Endothelial cell of umbilical vein (primary cell): ENCODE measurements at regions not wholly inside any gene's neighbourhood (a gene's known extent, or its start where the extent isn't known, plus 50 kb on each side); places are given as distances from the start of the nearest gene placed in this dataset.

Experiments
- BruUV-seq: library from RNA; stranded (reverse); fragments of 400-500 nt; replicated peaks from 2 replicates; lab custom pipeline; 2021; lab: Mats Ljungman, UMichigan
- CTCF ChIA-PET: fragments of 300-600, 350-600 bp; sonication (Branson Sonifier 250); formaldehyde crosslinking; loops from one replicate; lab custom pipeline; 2021; ENCODE audit warnings: antibody characterized with exemption, inconsistent platforms; lab: Charles Lee
- POLR2A ChIA-PET: fragments of 300-600, 350-600 bp; sonication (Branson Sonifier 250); formaldehyde crosslinking; loops from one replicate; lab custom pipeline; 2021; ENCODE audit warnings: antibody characterized with exemption, inconsistent platforms; lab: Charles Lee
- DNase-seq: peaks from one replicate; pipeline ENCODE4 v3.0.0-alpha.2; 2011; ENCODE audit warnings: low read depth, low spot score
- FAIRE-seq: peaks from 2 replicates; lab custom pipeline; 2011; peaks lifted over from hg19 to GRCh38; lab: Jason Lieb, UNC
- H2AFZ ChIP-seq: 2 replicates; pipeline ENCODE4 v1.6.0; 2012; ENCODE audit warnings: low read depth, low read length, control low read depth, inconsistent platforms
- H3K27ac ChIP-seq: 2 replicates; pipeline ENCODE4 v1.5.1; 2011; ENCODE audit warnings: low read depth, mild to moderate bottlenecking, control low read depth, low read length, moderate library complexity; ENCODE audit not compliant: insufficient read depth
- H3K27me3 ChIP-seq, 2 experiments: 2 replicates each; pipeline versions ENCODE4 v1.6.0 to v1.6.1; 2011; ENCODE audit warnings: low read length in 2 of 2, mixed read lengths in 1 of 2; ENCODE audit not compliant: control insufficient read depth in 2 of 2, insufficient read depth in 2 of 2
- H3K36me3 ChIP-seq, 2 experiments: 2 replicates in 1 of 2; 3 replicates in 1 of 2; pipeline ENCODE4 v1.5.1; 2011; ENCODE audit warnings: low read length in 2 of 2, mild to moderate bottlenecking in 1 of 2, moderate library complexity in 1 of 2; ENCODE audit not compliant: control insufficient read depth in 2 of 2, insufficient read depth in 2 of 2; ENCODE audit errors: extremely low read depth in 1 of 2
- H3K4me1 ChIP-seq: 3 replicates; pipeline ENCODE4 v1.5.1; 2011; ENCODE audit warnings: mild to moderate bottlenecking, low read length; ENCODE audit not compliant: control insufficient read depth, insufficient read depth; ENCODE audit errors: extremely low read depth
- H3K4me2 ChIP-seq: 2 replicates; pipeline ENCODE4 v1.6.1; 2011; ENCODE audit warnings: low read length, control low read depth, mixed read lengths; ENCODE audit not compliant: insufficient read depth
- H3K4me3 ChIP-seq, 3 experiments: fragments of 200-600 bp in 1 of 3; sonication (generic), shearing (Covaris generic) in 1 of 3; replicated peaks in 1 of 3; 2 replicates each; pipeline ENCODE4 v1.5.1; 2011 to 2016; ENCODE audit warnings: control low read depth in 3 of 3, low read length in 3 of 3, mild to moderate bottlenecking in 2 of 3, inconsistent platforms in 1 of 3, low read depth in 1 of 3, moderate library complexity in 1 of 3; ENCODE audit not compliant: insufficient read depth in 1 of 3
- H3K79me2 ChIP-seq: 2 replicates; pipeline ENCODE4 v1.6.0; 2012; ENCODE audit warnings: low read length, inconsistent platforms; ENCODE audit not compliant: control insufficient read depth, insufficient read depth
- H3K9ac ChIP-seq: replicated peaks from 2 replicates; pipeline ENCODE3; 2011; ENCODE audit warnings: low read length, control low read depth; ENCODE audit not compliant: insufficient read depth; ENCODE audit errors: extremely low read depth
- H3K9me1 ChIP-seq: replicated peaks from 3 replicates; pipeline ENCODE4 v1.6.0; 2011; ENCODE audit warnings: mild to moderate bottlenecking, low read length; ENCODE audit not compliant: control insufficient read depth, insufficient read depth; ENCODE audit errors: extremely low read depth
- H3K9me3 ChIP-seq: replicated peaks from 2 replicates; pipeline ENCODE4 v1.5.1; 2012; ENCODE audit warnings: low read length, inconsistent platforms; ENCODE audit not compliant: control insufficient read depth, insufficient read depth
- H4K20me1 ChIP-seq: replicated peaks from 2 replicates; pipeline ENCODE3; 2011; ENCODE audit warnings: mild to moderate bottlenecking, low read length; ENCODE audit not compliant: control insufficient read depth, insufficient read depth; ENCODE audit errors: extremely low read depth
- EZH2 ChIP-seq: IDR thresholded peaks from 2 replicates; pipeline ENCODE4 v1.6.1; 2012; ENCODE audit warnings: borderline replicate concordance, low read depth, mild to moderate bottlenecking, moderate library complexity, low read length, inconsistent platforms; ENCODE audit not compliant: severe bottlenecking
- FOS ChIP-seq: IDR thresholded peaks from 2 replicates; pipeline ENCODE4 v1.6.1; 2011; ENCODE audit warnings: mild to moderate bottlenecking, low read length, moderate library complexity, borderline replicate concordance; ENCODE audit not compliant: insufficient read depth
- GATA2 ChIP-seq: IDR thresholded peaks from 2 replicates; pipeline ENCODE4 v1.7.0; 2011; ENCODE audit warnings: low read depth, mild to moderate bottlenecking, moderate library complexity, mixed read lengths, low read length; ENCODE audit not compliant: insufficient read length, insufficient read depth
- JUN ChIP-seq: IDR thresholded peaks from 2 replicates; pipeline ENCODE4 v1.6.1; 2011; ENCODE audit warnings: borderline replicate concordance, low read depth; ENCODE audit not compliant: insufficient read length, insufficient read depth
- POLR2A ChIP-seq: IDR thresholded peaks from 2 replicates; pipeline ENCODE4 v1.6.1; 2012; ENCODE audit warnings: low read depth, mild to moderate bottlenecking, control low read depth, low read length
- POLR2AphosphoS5 ChIP-seq: IDR thresholded peaks from 2 replicates; pipeline ENCODE4 v1.6.1; 2012; ENCODE audit warnings: low read depth, mild to moderate bottlenecking, control low read depth, low read length, moderate library complexity; ENCODE audit not compliant: insufficient read depth
- dilution Hi-C: fragments of 300-500 bp; cut with MboI; formaldehyde crosslinking; loops from one replicate; pipeline ENCODE4 v1.15.0; 2019; ENCODE audit warnings: low sequenced_read_pairs; ENCODE audit not compliant: extremely low pct_ligation_motif_present
- intact Hi-C: fragments of 100-400 bp; cut with micrococcal nuclease; formaldehyde crosslinking; loops from one replicate; pipeline ENCODE4 v1.10.0; 2022
- TF ChIP-seq, protein P1 (sequence below): IDR thresholded peaks from 2 replicates; pipeline ENCODE4 v1.6.1; 2011; ENCODE audit not compliant: insufficient read depth, insufficient read length
- TF ChIP-seq, protein P2 (sequence below), 2 donors: IDR thresholded peaks; 1 replicate in 1 of 2; 2 replicates in 1 of 2; pipeline ENCODE4 v1.5.1; 2011; ENCODE audit warnings: low read length in 2 of 2, mild to moderate bottlenecking in 2 of 2, moderate library complexity in 2 of 2, control low read depth in 1 of 2, inconsistent platforms in 1 of 2, low read depth in 1 of 2; ENCODE audit not compliant: insufficient read depth in 1 of 2; ENCODE audit errors: extremely low read depth in 1 of 2

DNA sequence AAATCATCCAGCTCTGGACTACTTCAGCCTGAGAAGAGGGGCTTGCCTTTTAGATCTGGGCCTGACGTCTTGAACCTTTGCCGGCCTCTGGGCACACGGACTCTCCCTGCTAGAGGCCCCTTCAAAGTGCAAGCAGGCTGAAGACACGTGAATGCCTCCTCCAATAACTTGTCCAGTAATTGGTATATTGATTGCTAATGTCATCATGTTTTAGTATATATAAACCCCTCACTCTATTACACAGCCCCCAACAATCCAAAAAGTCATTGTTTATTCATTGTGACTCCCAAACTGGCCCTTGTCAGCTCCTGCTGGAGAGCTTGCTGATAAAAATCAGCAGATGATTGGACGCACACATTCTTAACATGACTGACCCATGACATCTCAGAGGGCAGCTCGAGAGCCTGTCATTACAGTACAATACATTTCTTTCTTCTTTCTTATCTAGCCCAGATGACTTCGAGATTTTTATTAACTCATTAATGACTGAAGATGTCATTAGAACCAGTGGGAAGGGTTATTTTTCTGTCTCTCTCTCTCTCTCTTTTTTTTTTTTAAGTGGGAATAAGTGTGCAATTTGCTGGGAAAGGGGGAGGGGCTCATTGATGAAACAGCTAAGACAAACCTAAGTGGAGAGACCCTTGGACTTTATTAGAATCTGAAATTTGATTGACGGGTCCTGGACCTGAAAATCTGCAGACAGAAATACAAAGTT lies 65.5 kb upstream of the NR2F2 start:
- TF ChIP-seq GATA2 (peak; percentile 49), POLR2A (no peak)
- peak; percentile 33 for FAIRE-seq
- Histone ChIP-seq H3K36me3 (peaks cover 0 to 2% of the 10 kb centered on the region in 2 experiments), H3K27ac (no peak overlapping the region), H3K4me3 (no peak overlapping the region), H2AFZ (no peak overlapping the region), H3K9me1 (no peaks in the 10 kb centered on the region), H3K79me2 (no peaks in the 10 kb centered on the region), H3K9ac (no peak overlapping the region), H3K27me3 (no peaks in the 10 kb centered on the region), H3K9me3 (no peaks in the 10 kb centered on the region), H3K4me1 (peaks cover 13% of the 10 kb centered on the region), H3K4me2 (no peak overlapping the region), H4K20me1 (no peaks in the 10 kb centered on the region)
- POLR2A ChIA-PET: interaction anchor here (1.2 kb wide), 1 partner anchor 9 kb away, joined by 4 read pairs; no protein-coding TSS in a partner anchor
- intact Hi-C loops (loop anchor here (1.0 kb wide), 1 partner anchor 8 kb away; no protein-coding TSS in a partner anchor), dilution Hi-C loops (no loop called here)
- CTCF ChIA-PET: interaction anchor here (1.5 to 1.6 kb wide), 2 partner anchors 9 to 34 kb away, joined by 3 to 6 read pairs; no protein-coding TSS in a partner anchor
- no TSS peak for BruUV-seq
- DNase-seq: no peak

DNA sequence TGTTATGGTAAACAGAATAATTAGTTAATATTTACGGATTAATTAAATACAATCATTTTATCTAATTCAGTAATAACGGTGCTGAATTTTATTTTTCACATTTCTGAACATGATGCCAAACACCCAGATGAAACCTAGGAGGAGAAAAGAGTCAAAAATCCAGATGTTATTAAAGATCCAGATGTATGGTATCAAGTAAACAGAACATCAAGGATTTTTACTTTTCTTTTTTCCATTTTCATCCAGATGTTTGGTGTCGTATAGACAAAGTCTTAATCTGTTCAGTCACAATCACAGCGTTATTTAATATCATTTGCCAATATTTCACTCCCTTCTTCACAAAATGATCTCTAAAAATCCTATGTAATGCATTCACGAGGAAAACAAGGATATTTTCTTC lies 64.0 kb upstream of the NR2F2 start:
- BruUV-seq: no TSS peak
- DNase-seq: no peak
- FAIRE-seq: peak; percentile 15
- no peak for TF ChIP-seq POLR2AphosphoS5
- TF ChIP-seq GATA2: no peak
- TF ChIP-seq, protein P1, sequence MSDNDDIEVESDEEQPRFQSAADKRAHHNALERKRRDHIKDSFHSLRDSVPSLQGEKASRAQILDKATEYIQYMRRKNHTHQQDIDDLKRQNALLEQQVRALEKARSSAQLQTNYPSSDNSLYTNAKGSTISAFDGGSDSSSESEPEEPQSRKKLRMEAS: no peak
- TF ChIP-seq JUN: no peak
- TF ChIP-seq, protein P2, sequence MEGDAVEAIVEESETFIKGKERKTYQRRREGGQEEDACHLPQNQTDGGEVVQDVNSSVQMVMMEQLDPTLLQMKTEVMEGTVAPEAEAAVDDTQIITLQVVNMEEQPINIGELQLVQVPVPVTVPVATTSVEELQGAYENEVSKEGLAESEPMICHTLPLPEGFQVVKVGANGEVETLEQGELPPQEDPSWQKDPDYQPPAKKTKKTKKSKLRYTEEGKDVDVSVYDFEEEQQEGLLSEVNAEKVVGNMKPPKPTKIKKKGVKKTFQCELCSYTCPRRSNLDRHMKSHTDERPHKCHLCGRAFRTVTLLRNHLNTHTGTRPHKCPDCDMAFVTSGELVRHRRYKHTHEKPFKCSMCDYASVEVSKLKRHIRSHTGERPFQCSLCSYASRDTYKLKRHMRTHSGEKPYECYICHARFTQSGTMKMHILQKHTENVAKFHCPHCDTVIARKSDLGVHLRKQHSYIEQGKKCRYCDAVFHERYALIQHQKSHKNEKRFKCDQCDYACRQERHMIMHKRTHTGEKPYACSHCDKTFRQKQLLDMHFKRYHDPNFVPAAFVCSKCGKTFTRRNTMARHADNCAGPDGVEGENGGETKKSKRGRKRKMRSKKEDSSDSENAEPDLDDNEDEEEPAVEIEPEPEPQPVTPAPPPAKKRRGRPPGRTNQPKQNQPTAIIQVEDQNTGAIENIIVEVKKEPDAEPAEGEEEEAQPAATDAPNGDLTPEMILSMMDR (IDR thresholded peaks at IDR 0.05; ENCODE audit: extremely low read depth in 1 of 2, insufficient read depth in 1 of 2, low read depth in 1 of 2, low read length in 2 of 2): no peak
- TF ChIP-seq FOS: no peak
- no peak for TF ChIP-seq EZH2
- peaks cover 0 to 2% of the 10 kb centered on the region in 2 experiments for H3K36me3 ChIP-seq
- H3K79me2 ChIP-seq: no peaks in the 10 kb centered on the region
- dilution Hi-C loops: no loop called here
- H3K9me3 ChIP-seq: no peaks in the 10 kb centered on the region
- ChIA-PET CTCF (no interaction called here), POLR2A (no interaction called here)
- no peaks in the 10 kb centered on the region for H4K20me1 ChIP-seq
- no peaks in the 10 kb centered on the region for H3K27me3 ChIP-seq
- H3K4me1 ChIP-seq: peaks cover 13% of the 10 kb centered on the region
- H3K27ac ChIP-seq: no peak overlapping the region
- no peak overlapping the region for H3K4me2 ChIP-seq
- no peak overlapping the region for H3K4me3 ChIP-seq
- intact Hi-C loops: no loop called here
- no peak overlapping the region for H3K9ac ChIP-seq
- H2AFZ ChIP-seq: no peak overlapping the region
- no peaks in the 10 kb centered on the region for H3K9me1 ChIP-seq
